Peyer's patch (tissue), 4 donors: ENCODE measurements at regions not wholly inside any gene's neighbourhood (a gene's known extent, or its start where the extent isn't known, plus 50 kb on each side); places are given as distances from the start of the nearest gene placed in this dataset.

Experiments
- DNase-seq, 3 donors: peaks; one replicate each; pipeline ENCODE4 v3.0.0-alpha.2; 2017 to 2019
- H3K27ac ChIP-seq, 4 donors: fragments of 200-600 bp; sonication (generic); one replicate each; pipeline ENCODE4 v1.5.1; 2016 to 2019
- H3K27me3 ChIP-seq, 2 donors: fragments of 200-600 bp; sonication (generic); one replicate each; pipeline ENCODE4 v1.5.1; 2019
- H3K36me3 ChIP-seq, 3 donors: fragments of 200-600 bp; sonication (generic); one replicate each; pipeline ENCODE4 v1.5.1; 2016 to 2019
- H3K4me1 ChIP-seq, 4 donors: fragments of 200-600 bp; sonication (generic); one replicate each; pipeline ENCODE4 v1.5.1; 2016 to 2019
- H3K4me3 ChIP-seq, 4 donors: fragments of 200-600 bp; sonication (generic); 1 replicate in 3 of 4; 2 replicates in 1 of 4; pipeline ENCODE4 v1.5.1; 2016 to 2019; ENCODE audit warnings: mild to moderate bottlenecking in 1 of 4
- H3K9me3 ChIP-seq, 4 donors: fragments of 200-600 bp; sonication (generic); one replicate each; pipeline ENCODE4 v1.5.1; 2016 to 2019; ENCODE audit warnings: mild to moderate bottlenecking in 1 of 4
- CTCF ChIP-seq, 6 experiments: fragments of 450-650 bp in 4 of 6; fragments of 200-600 bp in 2 of 6; sonication (generic) in 1 of 6; IDR thresholded peaks; one replicate each; pipeline ENCODE4 v1.5.1; 2017 to 2019; ENCODE audit warnings: antibody characterized with exemption in 6 of 6, mild to moderate bottlenecking in 3 of 6, moderate library complexity in 1 of 6
- POLR2A ChIP-seq, 2 donors: fragments of 450-650 bp; IDR thresholded peaks; one replicate each; pipeline ENCODE4 v1.5.1; 2017; ENCODE audit warnings: antibody characterized with exemption in 2 of 2, mild to moderate bottlenecking in 2 of 2, moderate library complexity in 2 of 2

- H3K27ac ChIP-seq: no peak overlapping the region
- no peaks in the 10 kb centered on the region for H3K36me3 ChIP-seq
- TF ChIP-seq CTCF (IDR thresholded peaks at IDR 0.05) (no peak), POLR2A (IDR thresholded peaks at IDR 0.05) (no peak)
- H3K4me3 ChIP-seq: no peak overlapping the region
- no peaks in the 10 kb centered on the region for H3K27me3 ChIP-seq
- H3K4me1 ChIP-seq: no peaks in the 10 kb centered on the region
- DNase-seq: no peak
- no peaks in the 10 kb centered on the region for H3K9me3 ChIP-seq
Measured at GRCh38 chr15:59924812-59925522, 79.1 kb upstream of the FOXB1 start.

GRCh38 chr15:59924096-59924495, 80.0 kb upstream of the FOXB1 start:
- H3K9me3 ChIP-seq: no peaks in the 10 kb centered on the region
- no peak overlapping the region for H3K4me3 ChIP-seq
- H3K27me3 ChIP-seq: no peaks in the 10 kb centered on the region
- no peak for TF ChIP-seq POLR2A (IDR thresholded peaks at IDR 0.05)
- no peak for TF ChIP-seq CTCF (IDR thresholded peaks at IDR 0.05)
- no peak for DNase-seq
- no peaks in the 10 kb centered on the region for H3K4me1 ChIP-seq
- H3K36me3 ChIP-seq: no peaks in the 10 kb centered on the region
- H3K27ac ChIP-seq: no peak overlapping the region

- Histone ChIP-seq H3K4me1 (no peaks in the 10 kb centered on the region), H3K27ac (no peak overlapping the region), H3K4me3 (no peak overlapping the region), H3K27me3 (no peaks in the 10 kb centered on the region), H3K36me3 (no peaks in the 10 kb centered on the region), H3K9me3 (no peaks in the 10 kb centered on the region)
- TF ChIP-seq POLR2A (IDR thresholded peaks at IDR 0.05) (no peak), CTCF (IDR thresholded peaks at IDR 0.05) (no peak)
- DNase-seq: no peak
Measured at GRCh38 chr15:59923508-59923907, 80.6 kb upstream of the FOXB1 start.

GRCh38 chr15:59918994-59919951, 84.8 kb upstream of the FOXB1 start:
- Histone ChIP-seq H3K27ac (no peak overlapping the region), H3K36me3 (no peaks in the 10 kb centered on the region), H3K27me3 (no peaks in the 10 kb centered on the region), H3K4me3 (no peak overlapping the region), H3K4me1 (no peaks in the 10 kb centered on the region), H3K9me3 (no peaks in the 10 kb centered on the region)
- TF ChIP-seq CTCF (IDR thresholded peaks at IDR 0.05) (no peak), POLR2A (IDR thresholded peaks at IDR 0.05) (no peak)
- no peak for DNase-seq

- TF ChIP-seq POLR2A (IDR thresholded peaks at IDR 0.05): no peak
- peak in 4 of 6 experiments; percentile 34 to 61 (median 58) for TF ChIP-seq CTCF (IDR thresholded peaks at IDR 0.05)
- peak; percentile 31 to 76 (median 72) for DNase-seq
- no peaks in the 10 kb centered on the region for H3K27me3 ChIP-seq
Measured at GRCh38 chr15:59917504-59918157, 86.5 kb upstream of the FOXB1 start.

More at GRCh38 chr15:59917504-59918157, 86.5 kb upstream of the FOXB1 start:
- Histone ChIP-seq H3K9me3 (no peaks in the 10 kb centered on the region), H3K4me3 (no peak overlapping the region), H3K27ac (no peak overlapping the region), H3K4me1 (no peaks in the 10 kb centered on the region), H3K36me3 (no peaks in the 10 kb centered on the region)
